KMS-11 (cell line): ENCODE measurements at regions not wholly inside any gene's neighbourhood (a gene's known extent, or its start where the extent isn't known, plus 50 kb on each side); places are given as distances from the start of the nearest gene placed in this dataset.

Source experiments
- H2AFZ ChIP-seq: fragments of 200-600 bp; sonication (generic); 2 replicates; pipeline ENCODE4 v1.6.1; 2016; ENCODE audit warnings: antibody characterized with exemption, mixed run types, low read depth
- H3K27ac ChIP-seq: fragments of 200-600 bp; sonication (generic); 2 replicates; pipeline ENCODE4 v1.6.1; 2016; ENCODE audit warnings: mild to moderate bottlenecking, mixed run types
- H3K27me3 ChIP-seq: fragments of 200-600 bp; sonication (generic); 2 replicates; pipeline ENCODE4 v1.6.1; 2017; ENCODE audit warnings: mild to moderate bottlenecking, low read depth, mixed run types, moderate library complexity; ENCODE audit not compliant: insufficient read depth
- H3K36me3 ChIP-seq: fragments of 200-600 bp; sonication (generic); 2 replicates; pipeline ENCODE4 v1.6.1; 2017; ENCODE audit warnings: mild to moderate bottlenecking, mixed run types; ENCODE audit not compliant: insufficient read depth
- H3K4me1 ChIP-seq: fragments of 200-600 bp; sonication (generic); 2 replicates; pipeline ENCODE4 v1.6.1; 2016; ENCODE audit warnings: mild to moderate bottlenecking, low read depth, mixed run types; ENCODE audit not compliant: poor library complexity, severe bottlenecking
- H3K4me2 ChIP-seq: fragments of 200-600 bp; sonication (generic); 2 replicates; pipeline ENCODE4 v1.7.0; 2016; ENCODE audit warnings: mild to moderate bottlenecking, mixed run types
- H3K4me3 ChIP-seq: fragments of 200-600 bp; sonication (generic); IDR thresholded peaks from 2 replicates; pipeline ENCODE4 v1.6.1; 2017; ENCODE audit warnings: low read depth, low read length, mixed read lengths; ENCODE audit not compliant: insufficient read depth
- H3K79me2 ChIP-seq: fragments of 200-600 bp; sonication (generic); 2 replicates; pipeline ENCODE4 v1.6.1; 2016; ENCODE audit warnings: low read depth, mixed run types; ENCODE audit not compliant: insufficient read depth
- H3K9ac ChIP-seq: fragments of 200-600 bp; sonication (generic); 2 replicates; pipeline ENCODE4 v1.6.1; 2016; ENCODE audit warnings: mild to moderate bottlenecking, mixed run types
- H4K20me1 ChIP-seq: fragments of 200-600 bp; sonication (generic); 2 replicates; pipeline ENCODE4 v1.6.1; 2016; ENCODE audit warnings: mild to moderate bottlenecking, mixed run types; ENCODE audit not compliant: insufficient read depth
- TF ChIP-seq, protein P1 (sequence below): fragments of 200-600 bp; sonication (generic); conservative IDR thresholded peaks from 2 replicates; pipeline ENCODE4 v1.6.1; 2017; ENCODE audit warnings: low read depth, mild to moderate bottlenecking, antibody characterized with exemption, low read length, moderate library complexity, mixed read lengths

- TF ChIP-seq, protein P1, sequence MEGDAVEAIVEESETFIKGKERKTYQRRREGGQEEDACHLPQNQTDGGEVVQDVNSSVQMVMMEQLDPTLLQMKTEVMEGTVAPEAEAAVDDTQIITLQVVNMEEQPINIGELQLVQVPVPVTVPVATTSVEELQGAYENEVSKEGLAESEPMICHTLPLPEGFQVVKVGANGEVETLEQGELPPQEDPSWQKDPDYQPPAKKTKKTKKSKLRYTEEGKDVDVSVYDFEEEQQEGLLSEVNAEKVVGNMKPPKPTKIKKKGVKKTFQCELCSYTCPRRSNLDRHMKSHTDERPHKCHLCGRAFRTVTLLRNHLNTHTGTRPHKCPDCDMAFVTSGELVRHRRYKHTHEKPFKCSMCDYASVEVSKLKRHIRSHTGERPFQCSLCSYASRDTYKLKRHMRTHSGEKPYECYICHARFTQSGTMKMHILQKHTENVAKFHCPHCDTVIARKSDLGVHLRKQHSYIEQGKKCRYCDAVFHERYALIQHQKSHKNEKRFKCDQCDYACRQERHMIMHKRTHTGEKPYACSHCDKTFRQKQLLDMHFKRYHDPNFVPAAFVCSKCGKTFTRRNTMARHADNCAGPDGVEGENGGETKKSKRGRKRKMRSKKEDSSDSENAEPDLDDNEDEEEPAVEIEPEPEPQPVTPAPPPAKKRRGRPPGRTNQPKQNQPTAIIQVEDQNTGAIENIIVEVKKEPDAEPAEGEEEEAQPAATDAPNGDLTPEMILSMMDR: no peak
- Histone ChIP-seq H3K27ac (no peak overlapping the region), H3K4me3 (no peak overlapping the region), H3K27me3 (no peaks in the 10 kb centered on the region), H3K79me2 (no peaks in the 10 kb centered on the region), H3K4me1 (no peaks in the 10 kb centered on the region), H3K36me3 (no peaks in the 10 kb centered on the region), H3K9ac (no peak overlapping the region), H4K20me1 (no peaks in the 10 kb centered on the region), H2AFZ (no peak overlapping the region), H3K4me2 (no peak overlapping the region)
Observed at GRCh38 chr7:145916776-145917175, 199.8 kb upstream of the CNTNAP2 start.

GRCh38 chr7:145915679-145916078 is 200.9 kb upstream of the CNTNAP2 start:
- no peaks in the 10 kb centered on the region for H3K27me3 ChIP-seq
- no peak overlapping the region for H3K27ac ChIP-seq
- no peak overlapping the region for H3K4me2 ChIP-seq
- TF ChIP-seq, protein P1: no peak
- H3K36me3 ChIP-seq: no peaks in the 10 kb centered on the region
- no peak overlapping the region for H2AFZ ChIP-seq
- H3K79me2 ChIP-seq: no peaks in the 10 kb centered on the region
- H4K20me1 ChIP-seq: no peaks in the 10 kb centered on the region
- H3K4me1 ChIP-seq: no peaks in the 10 kb centered on the region
- no peak overlapping the region for H3K4me3 ChIP-seq
- no peak overlapping the region for H3K9ac ChIP-seq

DNA sequence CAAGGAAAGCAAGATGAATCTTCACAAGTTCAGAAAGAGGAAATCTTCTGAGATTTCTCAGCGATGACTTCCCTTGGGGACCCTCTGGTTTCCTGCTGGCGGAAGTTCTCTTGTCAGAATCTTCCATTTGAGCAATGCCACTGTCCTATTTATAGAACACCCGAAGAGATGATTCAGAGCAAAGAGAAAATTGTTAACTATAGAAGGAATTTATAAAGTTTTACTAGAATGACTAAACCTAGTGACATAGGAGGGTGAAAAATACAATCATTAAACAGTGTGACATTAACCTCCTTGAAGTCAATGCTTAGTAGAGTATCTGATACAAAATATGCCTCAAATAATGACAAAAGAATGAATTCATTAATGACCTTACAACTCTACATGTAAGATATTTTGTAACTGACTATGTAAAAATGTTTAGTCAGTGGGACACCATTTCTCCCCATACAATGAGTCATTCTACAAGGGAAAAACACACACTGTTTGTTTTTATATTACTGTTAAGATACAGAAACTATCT is 206.5 kb upstream of the CNTNAP2 start:
- H4K20me1 ChIP-seq: no peaks in the 10 kb centered on the region
- H3K9ac ChIP-seq: no peak overlapping the region
- no peak overlapping the region for H3K27ac ChIP-seq
- H3K79me2 ChIP-seq: no peaks in the 10 kb centered on the region
- TF ChIP-seq, protein P1: no peak
- H3K36me3 ChIP-seq: no peaks in the 10 kb centered on the region
- no peak overlapping the region for H2AFZ ChIP-seq
- no peaks in the 10 kb centered on the region for H3K4me1 ChIP-seq
- no peak overlapping the region for H3K4me3 ChIP-seq
- H3K27me3 ChIP-seq: no peaks in the 10 kb centered on the region
- no peak overlapping the region for H3K4me2 ChIP-seq

DNA sequence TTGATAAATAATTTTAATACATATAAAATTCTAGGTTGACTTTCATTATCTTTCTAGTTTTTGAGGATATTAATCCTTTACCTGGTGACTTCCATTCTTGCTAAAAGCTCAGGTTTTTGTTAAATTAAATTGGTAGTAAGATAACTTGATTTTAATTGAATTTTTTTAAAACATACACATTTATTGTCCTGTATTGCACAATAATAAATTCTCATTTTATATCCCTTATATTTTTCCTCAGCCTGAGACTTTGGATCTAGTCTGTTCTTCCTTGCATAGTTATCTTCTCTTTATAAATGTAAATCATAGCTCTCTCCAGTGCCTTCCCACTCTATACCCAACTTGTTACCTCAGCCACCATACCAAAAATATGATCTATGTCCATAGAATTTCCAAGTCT is 212.9 kb upstream of the CNTNAP2 start:
- H3K4me2 ChIP-seq: no peak overlapping the region
- H4K20me1 ChIP-seq: no peaks in the 10 kb centered on the region
- no peaks in the 10 kb centered on the region for H3K27me3 ChIP-seq
- no peaks in the 10 kb centered on the region for H3K79me2 ChIP-seq
- no peak overlapping the region for H3K27ac ChIP-seq
- no peak overlapping the region for H3K4me3 ChIP-seq
- no peaks in the 10 kb centered on the region for H3K36me3 ChIP-seq
- TF ChIP-seq, protein P1: no peak
- no peak overlapping the region for H2AFZ ChIP-seq
- no peaks in the 10 kb centered on the region for H3K4me1 ChIP-seq
- H3K9ac ChIP-seq: no peak overlapping the region
